GM18520 (cell line): ENCODE measurements at regions not wholly inside any gene's neighbourhood (a gene's known extent, or its start where the extent isn't known, plus 50 kb on each side); places are given as distances from the start of the nearest gene placed in this dataset.
A peak's percentile ranks its signal among the peaks of the same experiment; 100 is the strongest.
"Not testable (repeated sequence)": the region's sequence is repeated elsewhere in the genome, so short reads cannot be mapped to it uniquely, and the experiment has no call there.

Experiments
- ATAC-seq: cut with Tn5 transposase; IDR thresholded peaks from one replicate; pipeline ENCODE4 v1.9.1; 2021; ENCODE audit not compliant: unreplicated experiment

DNA sequence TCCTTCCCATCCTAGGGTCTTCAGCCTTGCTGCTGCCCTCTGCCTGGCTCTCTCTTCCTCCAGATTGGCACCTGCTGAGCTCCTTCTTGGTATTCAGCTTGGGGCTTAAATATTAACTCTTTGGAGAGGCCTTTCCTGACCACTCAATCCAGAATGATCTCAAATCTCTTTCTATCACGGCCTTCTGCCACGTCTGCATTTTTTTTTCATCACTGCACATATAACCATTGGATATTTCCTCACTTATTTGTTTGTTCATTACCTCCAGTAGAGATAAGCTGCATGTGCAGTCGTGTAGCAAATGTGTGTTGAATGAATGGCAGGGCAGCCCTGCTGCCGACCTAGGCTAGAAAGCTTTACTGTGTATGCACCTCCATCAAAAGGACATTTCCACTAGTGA, 51.6 kb upstream of the MPP7 start:
- ATAC-seq, result no peak

- no peak for ATAC-seq
Measured at GRCh38 chr10:28355376-28355775, 52.5 kb upstream of the MPP7 start.

GRCh38 chr10:28359334-28359733, 56.5 kb upstream of the MPP7 start:
- ATAC-seq, result no peak

GRCh38 chr10:28360175-28360574, 57.3 kb upstream of the MPP7 start:
- no peak for ATAC-seq

DNA sequence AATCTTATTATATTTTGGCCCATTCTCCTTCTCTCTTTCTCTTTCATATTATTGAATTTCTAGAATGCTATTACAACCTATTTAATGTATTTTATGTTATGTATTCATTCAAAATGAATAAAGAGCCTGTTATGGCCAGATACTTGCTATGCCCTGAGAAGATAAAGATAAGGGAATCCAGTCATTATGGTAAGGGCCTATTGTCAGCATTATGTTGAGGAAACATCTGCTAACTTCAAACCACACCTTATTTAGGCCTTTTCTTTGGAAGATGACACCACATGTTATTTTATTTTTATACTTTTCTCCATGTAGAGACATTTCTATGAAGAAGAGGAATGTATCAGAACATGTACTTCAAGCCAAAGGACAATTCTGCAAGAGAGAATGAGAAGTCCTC, 60.5 kb upstream of the MPP7 start:
- ATAC-seq, result no peak

DNA sequence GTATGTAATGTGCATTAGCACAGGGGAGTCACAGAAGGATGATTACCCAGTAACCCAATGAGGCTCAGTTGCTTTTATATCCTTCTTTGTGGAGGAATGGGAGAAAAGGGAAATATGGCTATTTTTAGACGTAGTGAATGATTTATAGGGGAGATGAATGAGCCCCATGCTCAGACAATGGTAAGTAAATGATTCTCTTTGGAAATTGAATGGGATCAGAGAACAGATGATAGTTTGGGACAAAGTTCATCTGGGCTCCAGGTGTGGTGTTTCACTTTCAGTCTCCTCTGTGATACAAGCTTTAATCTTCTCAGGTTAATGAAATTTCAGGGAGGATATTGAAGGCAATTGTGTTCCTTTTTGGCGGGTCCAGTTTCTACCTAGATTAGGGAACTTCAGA, 63.0 kb upstream of the MPP7 start:
- no peak for ATAC-seq

GRCh38 chr10:28366994-28367393, 64.1 kb upstream of the MPP7 start:
- ATAC-seq, result no peak

- ATAC-seq, result no peak
Measured at GRCh38 chr10:28367413-28367812, 64.5 kb upstream of the MPP7 start.

GRCh38 chr10:28367929-28368484, 65.1 kb upstream of the MPP7 start:
- peak; percentile 52 for ATAC-seq

DNA sequence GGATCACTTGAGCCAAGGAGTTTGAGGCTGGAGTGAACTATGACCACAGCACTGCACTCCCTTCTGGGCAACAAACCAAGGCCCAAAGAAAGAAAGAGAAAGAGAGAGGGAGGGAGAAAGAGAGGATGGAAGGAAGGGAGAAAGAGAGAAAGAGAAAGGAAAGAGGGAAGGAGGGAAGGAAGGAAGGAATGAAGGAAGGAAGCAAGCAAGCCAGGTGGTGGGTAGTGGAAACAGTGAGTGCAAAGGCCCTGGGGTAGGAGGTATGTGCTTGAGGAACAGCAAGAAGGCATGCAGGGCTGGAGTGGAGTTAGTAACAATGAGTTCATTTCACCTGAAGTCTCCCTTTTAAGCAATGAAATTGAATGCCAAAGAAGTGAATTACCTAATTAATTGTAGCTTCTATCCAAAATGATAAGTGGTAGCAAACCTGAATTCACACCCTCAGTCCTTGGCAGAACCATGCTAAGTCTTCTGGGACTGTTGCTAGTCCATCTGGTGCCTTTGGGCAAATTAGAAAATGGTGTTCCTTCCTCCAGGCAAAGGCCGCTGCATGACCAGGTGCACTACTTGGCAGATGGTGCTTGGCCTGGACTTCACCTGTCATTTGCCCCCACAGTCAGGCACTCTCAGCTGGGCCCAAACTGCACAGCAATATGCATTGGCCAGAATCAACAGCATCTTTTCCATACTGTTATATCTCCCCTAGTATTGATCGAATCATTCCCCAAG, 67.4 kb upstream of the MPP7 start:
- no peak for ATAC-seq

- ATAC-seq, result not testable (repeated sequence)
Measured at GRCh38 chr10:28371638-28372037, 68.8 kb upstream of the MPP7 start.

GRCh38 chr10:28374036-28374435, 71.2 kb upstream of the MPP7 start:
- ATAC-seq, result no peak

DNA sequence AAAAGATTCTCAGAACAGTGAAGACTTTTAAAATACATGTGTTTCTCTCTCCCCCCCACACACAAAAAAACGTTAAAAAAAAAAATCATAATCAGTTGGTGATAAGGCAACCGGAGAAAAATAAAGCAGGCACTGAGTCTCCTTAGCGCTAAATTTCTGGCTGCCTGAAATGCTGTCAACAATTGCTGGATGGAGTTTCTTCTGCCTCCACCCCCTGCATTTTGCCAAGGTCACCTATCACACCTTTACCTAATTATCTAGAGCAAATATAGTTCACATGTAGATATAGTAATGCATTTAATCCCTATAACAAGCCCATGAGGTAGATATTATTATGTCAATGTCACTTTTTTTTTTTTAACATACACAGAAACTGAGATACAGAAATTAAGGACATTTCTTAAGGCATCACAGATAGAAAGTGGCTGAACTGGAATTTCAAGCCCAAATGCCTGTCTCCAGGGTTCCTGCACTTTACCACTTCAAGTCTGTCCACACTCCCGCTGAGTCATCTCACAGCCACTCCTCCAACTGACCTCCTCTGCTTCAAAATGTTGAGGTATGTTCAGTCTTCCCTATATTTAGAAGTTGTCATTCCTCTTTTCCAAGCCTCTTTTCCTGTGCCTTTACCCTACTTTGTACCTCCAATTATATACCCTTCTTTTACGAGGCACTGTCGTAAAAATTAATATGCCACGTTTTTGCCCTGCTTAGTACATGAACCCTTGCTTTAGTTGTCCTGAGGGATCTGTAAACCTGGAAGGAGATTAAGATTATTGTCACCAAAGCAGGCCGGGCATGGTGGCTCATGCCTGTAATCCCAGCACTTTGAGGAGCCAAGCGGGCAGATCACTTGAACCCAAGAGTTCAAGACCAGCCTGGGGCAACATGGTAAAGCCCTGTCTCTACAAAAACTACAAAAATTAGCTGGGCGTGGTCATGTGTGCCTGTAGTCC, 72.8 kb upstream of the MPP7 start:
- ATAC-seq, result no peak

DNA sequence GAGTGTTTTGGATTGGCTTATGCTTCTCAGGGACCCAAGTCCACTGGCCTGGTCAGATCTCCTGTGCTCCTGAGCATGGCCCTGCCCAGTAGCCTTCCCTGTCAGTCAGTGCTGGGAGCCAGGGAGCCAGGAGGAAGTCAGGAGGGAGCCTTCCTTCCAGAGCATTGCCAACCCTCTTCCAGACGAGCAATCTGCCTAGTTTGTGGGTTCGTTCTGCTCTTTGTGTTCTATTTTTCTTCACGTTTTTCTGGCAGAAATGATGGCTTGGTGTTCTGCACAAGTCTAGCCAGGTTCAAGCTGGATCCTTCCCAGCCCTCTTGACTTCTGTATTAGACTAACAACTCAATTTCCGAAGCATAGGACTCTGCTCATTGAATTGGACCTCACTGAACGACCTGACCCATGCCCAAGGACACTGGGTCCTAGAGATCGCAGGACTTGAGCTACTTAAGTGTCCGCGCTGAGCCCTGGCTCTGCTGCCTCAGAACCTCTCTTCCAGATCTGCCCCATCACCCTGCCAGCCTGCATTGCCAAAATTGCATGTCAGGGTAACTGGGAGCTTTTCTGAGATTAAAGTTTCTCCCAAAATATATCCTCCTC, 76.2 kb upstream of the MPP7 start:
- ATAC-seq, result no peak

GRCh38 chr10:28381466-28381865, 78.6 kb upstream of the MPP7 start:
- no peak for ATAC-seq

DNA sequence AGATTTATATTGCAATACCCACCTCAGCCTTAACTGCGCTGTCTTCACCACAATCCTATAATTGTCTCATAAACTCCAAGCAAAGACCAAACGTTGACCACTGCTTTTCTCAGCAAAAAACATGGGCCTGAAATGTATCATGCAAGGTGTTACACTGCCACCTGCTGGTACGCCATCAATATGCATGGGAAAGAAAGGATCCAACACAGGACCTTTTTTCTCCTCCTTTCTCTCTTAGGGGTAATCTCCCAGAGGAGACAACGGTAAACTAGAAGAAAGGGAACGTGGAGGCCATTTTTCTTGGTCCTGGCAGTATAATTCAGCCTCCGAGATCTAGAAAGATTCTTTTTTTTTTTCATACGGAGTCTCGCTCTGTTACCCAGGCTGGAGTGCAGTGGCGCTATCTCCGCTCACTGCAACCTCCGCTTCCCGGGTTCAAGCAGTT, 79.1 kb upstream of the MPP7 start:
- ATAC-seq, result no peak

DNA sequence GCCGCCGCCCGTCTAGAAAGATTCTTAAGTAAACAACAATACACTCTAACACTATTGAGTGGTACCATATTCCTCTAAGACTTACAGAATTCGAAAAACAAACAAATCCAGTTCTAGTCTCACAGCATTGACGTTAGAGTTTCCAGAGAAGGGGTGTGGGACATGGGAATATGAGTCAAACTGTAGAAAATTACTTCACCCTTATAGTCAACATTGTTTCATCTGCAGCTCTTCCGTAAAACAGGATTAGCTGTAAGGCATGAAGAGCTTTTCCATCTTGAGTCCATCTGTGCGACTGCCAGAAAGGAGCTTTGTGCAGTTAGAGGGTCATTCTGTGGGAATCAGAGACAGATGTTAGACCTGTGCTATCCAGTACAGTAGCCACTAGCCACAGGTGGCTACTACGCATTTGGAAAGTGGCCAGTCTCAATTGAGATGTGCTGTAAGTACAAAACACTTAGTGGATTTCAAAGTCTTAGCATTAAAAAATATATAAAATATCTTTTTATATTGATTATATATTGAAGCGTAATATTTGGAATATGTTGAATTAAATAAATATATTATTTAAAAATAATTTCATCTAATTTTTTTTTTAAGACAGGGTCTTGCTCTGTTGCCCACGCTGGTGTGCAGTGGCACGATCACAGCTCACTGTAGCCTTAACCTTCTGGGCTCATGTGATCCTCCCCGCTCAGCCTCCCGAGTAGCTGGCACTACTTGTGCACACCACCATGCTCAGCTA, 79.8 kb upstream of the MPP7 start:
- ATAC-seq, result no peak

DNA sequence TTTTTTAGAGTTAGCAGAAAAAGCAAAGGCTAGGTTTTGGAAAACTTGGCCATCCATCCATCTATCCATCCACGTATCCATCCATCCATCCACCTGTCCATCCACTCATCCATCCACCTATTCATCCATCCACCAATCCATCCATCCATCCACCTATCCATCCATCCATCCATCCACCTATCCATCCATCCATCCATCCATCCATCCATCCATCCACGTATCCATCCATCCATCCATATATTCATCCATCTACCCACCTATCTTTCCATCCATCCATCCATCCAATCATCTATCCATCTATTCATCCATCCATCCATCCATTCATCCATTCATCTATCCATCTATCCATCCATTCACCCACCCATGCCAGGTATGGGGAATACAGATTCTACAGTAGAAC, 81.7 kb upstream of the MPP7 start:
- no peak for ATAC-seq

DNA sequence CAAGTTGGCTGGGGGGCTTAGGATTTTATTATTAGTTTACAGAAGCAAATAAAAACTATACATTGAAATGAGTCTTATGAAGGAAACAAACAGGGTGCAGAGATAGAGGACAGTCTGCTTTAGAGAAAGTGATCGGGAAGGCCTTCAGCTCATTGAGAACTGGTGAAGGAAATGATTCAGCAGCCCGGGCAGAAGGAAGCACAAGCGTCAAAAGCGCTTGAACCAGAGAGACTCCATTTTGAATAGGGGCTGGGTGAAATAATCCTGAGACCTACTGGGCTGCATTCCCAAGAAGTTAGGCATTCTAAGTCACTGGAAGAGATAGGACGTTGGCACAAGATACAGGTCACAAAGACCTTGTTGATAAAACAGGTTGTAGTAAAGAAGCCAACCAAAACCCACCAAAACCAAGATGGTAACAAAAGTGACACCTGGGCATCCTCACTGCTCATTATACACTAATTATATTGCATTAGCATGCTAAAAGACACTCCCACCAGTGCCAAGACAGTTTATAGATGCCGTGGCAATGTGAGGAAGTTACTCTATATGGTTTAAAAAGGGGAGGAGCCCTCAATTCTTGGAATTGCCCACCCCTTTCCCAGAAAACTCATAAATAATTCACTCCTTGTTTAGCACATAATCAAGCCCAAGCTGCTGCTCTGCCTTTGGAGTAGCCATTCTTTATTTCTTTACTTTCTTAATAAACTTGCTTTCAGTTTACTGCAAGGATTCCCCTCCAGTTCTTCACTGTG, 83.1 kb upstream of the MPP7 start:
- no peak for ATAC-seq

- no peak for ATAC-seq
Measured at GRCh38 chr10:28386503-28386868, 83.6 kb upstream of the MPP7 start.
